ENCODE measurements at regions not wholly inside any gene's neighbourhood (a gene's known extent, or its start where the extent isn't known, plus 50 kb on each side); places are given as distances from the start of the nearest gene placed in this dataset.

GRCh38 chr10:50981904-50982303 lies 92.4 kb upstream of the PRKG1 start:
- H3K4me1 ChIP-seq (ENCODE audit: control insufficient read depth in 1 of 2, insufficient read depth in 2 of 2, low read depth in 1 of 2, low read length in 1 of 2), result no peaks in the 10 kb centered on the region
- WGBS (ENCODE audit: low lambda C conversion rate), result 62% methylated on average over 1 of the region's 1 CpG
- no peaks in the 10 kb centered on the region for H3K9me3 ChIP-seq
- H3K4me2 ChIP-seq, result no peak overlapping the region
- CTCF ChIA-PET, result interaction anchor here (1.2 kb wide), 1 partner anchor 20 kb away, joined by 3 read pairs; no protein-coding TSS in a partner anchor
- no peak for TF ChIP-seq ELF1 (IDR thresholded peaks at IDR 0.05)
- TF ChIP-seq PBX3 (IDR thresholded peaks at IDR 0.05), result no peak
- TF ChIP-seq EZH2phosphoT487 (IDR thresholded peaks at IDR 0.05; ENCODE audit: borderline replicate concordance, low read depth), result no peak
- TF ChIP-seq TEAD4 (IDR thresholded peaks at IDR 0.05; ENCODE audit: borderline replicate concordance, insufficient read depth), result no peak
- no peak for TF ChIP-seq GABPA (IDR thresholded peaks at IDR 0.05; ENCODE audit: low read depth)
- H3K79me2 ChIP-seq (ENCODE audit: insufficient read depth), result no peaks in the 10 kb centered on the region
- no peak for DNase-seq
- no peak overlapping the region for H2AFZ ChIP-seq (ENCODE audit: low read depth)
- no peak overlapping the region for H3K4me3 ChIP-seq (ENCODE audit: low read depth in 2 of 2, low read length in 1 of 2)
- H4K20me1 ChIP-seq (ENCODE audit: insufficient read depth), result no peaks in the 10 kb centered on the region
- no peaks in the 10 kb centered on the region for H3K27me3 ChIP-seq (ENCODE audit: insufficient read depth)
- no peak overlapping the region for H3K9ac ChIP-seq
- H3K27ac ChIP-seq (ENCODE audit: low read depth in 2 of 2, low read length in 1 of 2), result no peak overlapping the region
- H3K9me2 ChIP-seq, result no peaks in the 10 kb centered on the region
- POLR2A ChIA-PET, result no interaction called here
- H3F3A ChIP-seq (replicated peaks; ENCODE audit: insufficient read depth), result peaks cover 5% of the 10 kb centered on the region
- H3K36me3 ChIP-seq (replicated peaks in 1 of 2; ENCODE audit: control insufficient read depth in 1 of 2, insufficient read depth in 2 of 2, low read length in 1 of 2), result no peaks in the 10 kb centered on the region

- Histone ChIP-seq H3K27ac (ENCODE audit: low read depth in 2 of 2, low read length in 1 of 2) (no peak overlapping the region), H3K9me3 (no peaks in the 10 kb centered on the region), H3K9ac (no peak overlapping the region), H3K27me3 (ENCODE audit: insufficient read depth) (no peaks in the 10 kb centered on the region), H2AFZ (ENCODE audit: low read depth) (no peak overlapping the region), H3F3A (replicated peaks; ENCODE audit: insufficient read depth) (peaks cover 5% of the 10 kb centered on the region), H3K4me1 (ENCODE audit: control insufficient read depth in 1 of 2, insufficient read depth in 2 of 2, low read depth in 1 of 2, low read length in 1 of 2) (no peaks in the 10 kb centered on the region), H3K4me2 (no peak overlapping the region), H3K4me3 (ENCODE audit: low read depth in 2 of 2, low read length in 1 of 2) (no peak overlapping the region), H4K20me1 (ENCODE audit: insufficient read depth) (no peaks in the 10 kb centered on the region), H3K79me2 (ENCODE audit: insufficient read depth) (no peaks in the 10 kb centered on the region), H3K36me3 (replicated peaks in 1 of 2; ENCODE audit: control insufficient read depth in 1 of 2, insufficient read depth in 2 of 2, low read length in 1 of 2) (no peaks in the 10 kb centered on the region), H3K9me2 (no peaks in the 10 kb centered on the region)
- ChIA-PET CTCF (no interaction called here), POLR2A (no interaction called here)
- 37% methylated on average over 4 of the region's 4 CpGs for whole genome bisulfite sequencing (ENCODE audit: low lambda C conversion rate)
- TF ChIP-seq TCF12 (IDR thresholded peaks at IDR 0.05) (no peak), YY1 (IDR thresholded peaks at IDR 0.05; ENCODE audit: low read depth) (no peak), MAX (IDR thresholded peaks at IDR 0.05; ENCODE audit: low read depth) (no peak), TEAD4 (IDR thresholded peaks at IDR 0.05; ENCODE audit: borderline replicate concordance, insufficient read depth) (no peak), PBX3 (IDR thresholded peaks at IDR 0.05) (no peak), SIN3A (IDR thresholded peaks at IDR 0.05; ENCODE audit: borderline replicate concordance, low read depth, low read length) (no peak), FOXM1 (IDR thresholded peaks at IDR 0.05; ENCODE audit: low read depth) (no peak), MEF2A (IDR thresholded peaks at IDR 0.05; ENCODE audit: borderline replicate concordance, low read depth) (no peak), POLR2AphosphoS5 (IDR thresholded peaks at IDR 0.05; ENCODE audit: low read depth, low read length) (no peak), EZH2phosphoT487 (IDR thresholded peaks at IDR 0.05; ENCODE audit: borderline replicate concordance, low read depth) (no peak), MXI1 (IDR thresholded peaks at IDR 0.05; ENCODE audit: low read depth, low read length) (no peak), GABPA (IDR thresholded peaks at IDR 0.05; ENCODE audit: low read depth) (no peak), JUND (IDR thresholded peaks at IDR 0.05) (no peak), GATA2 (CRISPR knock-in tag; IDR thresholded peaks at IDR 0.05) (no peak), RCOR1 (IDR thresholded peaks at IDR 0.05; ENCODE audit: low read length) (no peak), REST (IDR thresholded peaks at IDR 0.05; ENCODE audit: low read depth, low read length) (no peak), RFX5 (IDR thresholded peaks at IDR 0.05; ENCODE audit: low read length) (no peak)
- DNase-seq, result no peak
Observed at GRCh38 chr10:50982989-50983388, 91.3 kb upstream of the PRKG1 start.

All from SK-N-SH (cell line).